NB4 (cell line): ENCODE measurements at regions not wholly inside any gene's neighbourhood (a gene's known extent, or its start where the extent isn't known, plus 50 kb on each side); places are given as distances from the start of the nearest gene placed in this dataset.

Experiments
- CTCF ChIP-seq: IDR thresholded peaks from one replicate; pipeline ENCODE4 v1.5.1; 2012; ENCODE audit warnings: low read depth, low read length
- MAX ChIP-seq: IDR thresholded peaks from 2 replicates; pipeline ENCODE4 v1.6.1; 2011; ENCODE audit warnings: low read depth, low read length
- MYC ChIP-seq: IDR thresholded peaks from 2 replicates; pipeline ENCODE4 v1.6.1; 2011; ENCODE audit warnings: low read depth, low read length
- POLR2A ChIP-seq: IDR thresholded peaks from 2 replicates; pipeline ENCODE4 v1.6.1; 2011; ENCODE audit warnings: mild to moderate bottlenecking; ENCODE audit not compliant: insufficient read length; ENCODE audit errors: extremely low read depth

DNA sequence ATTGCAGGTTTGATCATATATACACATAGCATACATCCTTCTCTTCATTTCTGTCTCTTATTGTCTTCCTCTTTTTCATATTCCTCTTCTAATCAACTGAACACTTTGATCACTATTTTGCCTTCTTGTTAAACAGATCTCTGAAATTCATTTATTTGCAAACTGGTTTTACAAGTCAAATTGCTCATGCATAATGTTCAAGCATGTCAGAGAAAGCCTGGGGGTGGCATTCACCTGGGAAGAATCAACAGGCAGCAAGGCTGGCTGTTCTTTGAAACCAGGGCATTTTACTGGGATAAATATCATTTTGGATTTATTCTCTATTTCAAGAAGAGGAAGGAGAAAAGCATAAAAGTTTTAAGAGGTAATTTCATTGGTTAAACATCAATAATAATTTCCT, 66.9 kb upstream of the LRATD1 start:
- TF ChIP-seq CTCF (no peak), POLR2A (no peak), MAX (no peak), MYC (no peak)
